ENCODE measurements at regions not wholly inside any gene's neighbourhood (a gene's known extent, or its start where the extent isn't known, plus 50 kb on each side); places are given as distances from the start of the nearest gene placed in this dataset.

DNA sequence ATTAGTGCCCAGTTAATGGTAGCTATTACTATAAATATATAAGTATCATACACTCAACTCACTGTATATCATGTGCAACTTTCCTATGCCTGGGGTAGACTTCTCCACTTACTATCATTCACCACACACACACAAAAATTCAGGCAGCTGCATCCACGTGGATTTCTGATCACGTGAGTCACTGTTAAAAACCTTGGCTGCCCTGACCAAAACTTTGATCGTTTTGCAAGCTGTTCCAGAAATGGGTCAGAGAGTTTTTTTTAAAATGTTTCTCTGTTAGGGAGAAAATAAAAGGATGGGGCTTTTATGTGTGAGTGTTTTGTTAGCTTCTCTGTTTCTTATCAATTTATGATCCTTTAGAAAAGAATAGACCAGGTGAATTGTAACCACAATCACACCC lies 198.2 kb upstream of the CNOT2 start:
- TF ChIP-seq POLR2AphosphoS5 (IDR thresholded peaks at IDR 0.05; ENCODE audit: low read depth, low read length) (no peak), TAF1 (IDR thresholded peaks at IDR 0.05; ENCODE audit: borderline replicate concordance, insufficient read depth, low read length) (no peak), REST (IDR thresholded peaks at IDR 0.05; ENCODE audit: insufficient read depth in 1 of 2, low read depth in 2 of 2, low read length in 2 of 2) (no peak)
